Naive thymus-derived CD4-positive, alpha-beta T cell (primary cell): ENCODE measurements at regions not wholly inside any gene's neighbourhood (a gene's known extent, or its start where the extent isn't known, plus 50 kb on each side); places are given as distances from the start of the nearest gene placed in this dataset.

Experiments
- ATAC-seq: fragments of 150-1000 bp; cut with Tn5 transposase; 2 replicates; pipeline ENCODE4 v1.10.0; 2021; ENCODE audit warnings: mild to moderate bottlenecking, moderate library complexity
- CTCF ChIA-PET: fragments of 350-600 bp; sonication (Branson Sonifier 250); formaldehyde crosslinking; loops from one replicate; lab custom pipeline; 2021; ENCODE audit warnings: antibody characterized with exemption; lab: Charles Lee
- POLR2A ChIA-PET: fragments of 350-600 bp; sonication (Branson Sonifier 250); formaldehyde crosslinking; loops from one replicate; lab custom pipeline; 2021; ENCODE audit warnings: antibody characterized with exemption, inconsistent platforms; lab: Charles Lee
- DNase-seq, 9 donors: peaks; one replicate each; pipeline versions ENCODE4 v3.0.0 to v3.0.0-alpha.2; 2020 to 2022; ENCODE audit warnings: mixed read lengths in 1 of 9
- H3K27ac ChIP-seq: one replicate; pipeline ENCODE4 v1.7.0; 2013; ENCODE audit warnings: mild to moderate bottlenecking, low read depth, low read length, moderate library complexity
- H3K27me3 ChIP-seq, 2 donors: one replicate each; pipeline ENCODE4 v1.7.0; 2013; ENCODE audit warnings: low read length in 2 of 2, mild to moderate bottlenecking in 2 of 2, moderate library complexity in 2 of 2; ENCODE audit not compliant: control insufficient read depth in 2 of 2, insufficient read depth in 2 of 2
- H3K36me3 ChIP-seq, 3 experiments: 1 replicate in 2 of 3; 2 replicates in 1 of 3; pipeline ENCODE4 v1.7.0; 2013; ENCODE audit warnings: low read length in 3 of 3, mild to moderate bottlenecking in 3 of 3, moderate library complexity in 1 of 3; ENCODE audit not compliant: insufficient read depth in 3 of 3, control insufficient read depth in 2 of 3
- H3K4me1 ChIP-seq, 2 donors: one replicate each; pipeline ENCODE4 v1.7.0; 2013; ENCODE audit warnings: low read length in 2 of 2, mild to moderate bottlenecking in 2 of 2, moderate library complexity in 1 of 2; ENCODE audit not compliant: control insufficient read depth in 2 of 2, insufficient read depth in 2 of 2
- H3K4me3 ChIP-seq: 2 replicates; pipeline ENCODE4 v1.7.0; 2013; ENCODE audit warnings: mild to moderate bottlenecking, low read length
- H3K9me3 ChIP-seq, 3 experiments: 1 replicate in 2 of 3; 2 replicates in 1 of 3; pipeline ENCODE4 v1.7.0; 2013; ENCODE audit warnings: low read length in 3 of 3; ENCODE audit not compliant: control insufficient read depth in 2 of 3
- H3K27ac Mint-ChIP-seq, 9 donors: one replicate each; pipeline ENCODE4 v1.8.0; 2020 to 2022; ENCODE audit warnings: mixed read lengths in 9 of 9, mild to moderate bottlenecking in 8 of 9, moderate library complexity in 5 of 9, inconsistent platforms in 2 of 9
- H3K27me3 Mint-ChIP-seq, 5 donors: one replicate each; pipeline ENCODE4 v1.8.0; 2021 to 2022; ENCODE audit warnings: mixed read lengths in 5 of 5, mild to moderate bottlenecking in 1 of 5
- H3K36me3 Mint-ChIP-seq, 5 donors: one replicate each; pipeline ENCODE4 v1.8.0; 2020 to 2022; ENCODE audit warnings: mixed read lengths in 5 of 5, mild to moderate bottlenecking in 3 of 5, inconsistent platforms in 1 of 5
- H3K4me1 Mint-ChIP-seq, 7 donors: one replicate each; pipeline ENCODE4 v1.8.0; 2020 to 2022; ENCODE audit warnings: mixed read lengths in 7 of 7, mild to moderate bottlenecking in 3 of 7, inconsistent platforms in 1 of 7
- H3K4me3 Mint-ChIP-seq, 10 donors: one replicate each; pipeline ENCODE4 v1.8.0; 2020 to 2022; ENCODE audit warnings: mild to moderate bottlenecking in 10 of 10, mixed read lengths in 10 of 10, moderate library complexity in 6 of 10, inconsistent platforms in 2 of 10
- H3K9me3 Mint-ChIP-seq, 11 donors: one replicate each; pipeline ENCODE4 v1.8.0; 2020 to 2022; ENCODE audit warnings: mixed read lengths in 11 of 11, mild to moderate bottlenecking in 4 of 11, inconsistent platforms in 1 of 11, moderate library complexity in 1 of 11
- intact Hi-C, 2 donors: fragments of 100-400 bp; cut with micrococcal nuclease; formaldehyde crosslinking; loops; one replicate each; pipeline ENCODE4 v1.15.1; 2023

DNA sequence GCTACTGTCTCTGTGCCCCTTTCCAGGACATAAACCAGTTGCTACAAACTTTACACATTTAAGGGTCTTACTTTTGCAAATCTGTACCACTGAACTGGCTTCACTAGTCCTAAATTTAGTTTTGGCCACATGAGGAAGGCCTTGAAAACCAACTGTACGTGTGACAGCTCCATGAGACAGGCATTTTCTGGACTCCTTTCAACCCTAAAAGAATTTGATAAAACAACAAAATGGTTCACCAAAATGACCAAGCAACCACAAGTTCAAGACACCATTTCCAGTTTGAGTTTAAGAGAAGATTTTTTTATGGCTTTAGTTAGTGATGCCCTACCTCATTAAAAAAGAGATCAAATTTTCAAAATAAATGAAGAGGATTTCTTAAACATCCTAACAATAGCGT lies 246.4 kb downstream of the ZNF674 start:
- no peak overlapping the region for H3K4me3 Mint-ChIP-seq
- no peaks in the 10 kb centered on the region for H3K27me3 Mint-ChIP-seq
- ChIA-PET POLR2A (no interaction called here), CTCF (no interaction called here)
- H3K4me3 ChIP-seq, result no peak overlapping the region
- DNase-seq (no peak), ATAC-seq (no peak)
- no peaks in the 10 kb centered on the region for H3K4me1 Mint-ChIP-seq
- no peaks in the 10 kb centered on the region for H3K27me3 ChIP-seq
- H3K9me3 Mint-ChIP-seq, result peaks cover 0 to 1% (median 0%) of the 10 kb centered on the region in 11 donors
- H3K36me3 Mint-ChIP-seq, result no peaks in the 10 kb centered on the region
- intact Hi-C loops, result no loop called here
- no peak overlapping the region for H3K27ac Mint-ChIP-seq
- no peaks in the 10 kb centered on the region for H3K4me1 ChIP-seq
- no peaks in the 10 kb centered on the region for H3K36me3 ChIP-seq
- no peak overlapping the region for H3K27ac ChIP-seq
- no peaks in the 10 kb centered on the region for H3K9me3 ChIP-seq

DNA sequence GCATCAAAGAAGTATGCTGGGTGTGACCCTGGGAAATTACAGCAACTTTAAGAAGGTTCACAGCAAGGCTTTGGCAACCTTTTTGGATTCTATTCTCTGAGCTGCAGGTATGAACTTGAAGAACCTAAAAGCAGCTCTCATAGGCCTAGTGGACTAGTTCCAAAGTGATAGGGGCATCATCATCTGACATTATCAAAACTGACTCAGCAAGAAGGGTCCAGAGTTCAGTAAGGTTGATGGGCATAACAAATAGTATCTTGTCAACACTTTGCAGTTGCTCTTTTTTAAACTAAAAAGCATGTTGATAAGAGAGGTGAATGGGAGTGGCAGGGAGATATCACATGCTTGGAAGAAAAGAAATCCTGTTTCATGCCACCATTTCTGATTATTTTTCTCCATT lies 249.3 kb downstream of the ZNF674 start:
- DNase-seq (no peak), ATAC-seq (no peak)
- no peak overlapping the region for H3K27ac Mint-ChIP-seq
- H3K36me3 Mint-ChIP-seq, result peaks cover 0 to 2% (median 0%) of the 10 kb centered on the region in 5 donors
- no peak overlapping the region for H3K27ac ChIP-seq
- H3K4me3 ChIP-seq, result no peak overlapping the region
- H3K4me3 Mint-ChIP-seq, result no peak overlapping the region
- ChIA-PET CTCF (no interaction called here), POLR2A (no interaction called here)
- H3K9me3 ChIP-seq, result no peaks in the 10 kb centered on the region
- H3K36me3 ChIP-seq, result no peaks in the 10 kb centered on the region
- intact Hi-C loops, result no loop called here
- no peaks in the 10 kb centered on the region for H3K4me1 ChIP-seq
- H3K27me3 Mint-ChIP-seq, result no peaks in the 10 kb centered on the region
- H3K4me1 Mint-ChIP-seq, result no peaks in the 10 kb centered on the region
- H3K9me3 Mint-ChIP-seq, result peaks cover 0 to 3% (median 0%) of the 10 kb centered on the region in 11 donors
- no peaks in the 10 kb centered on the region for H3K27me3 ChIP-seq

DNA sequence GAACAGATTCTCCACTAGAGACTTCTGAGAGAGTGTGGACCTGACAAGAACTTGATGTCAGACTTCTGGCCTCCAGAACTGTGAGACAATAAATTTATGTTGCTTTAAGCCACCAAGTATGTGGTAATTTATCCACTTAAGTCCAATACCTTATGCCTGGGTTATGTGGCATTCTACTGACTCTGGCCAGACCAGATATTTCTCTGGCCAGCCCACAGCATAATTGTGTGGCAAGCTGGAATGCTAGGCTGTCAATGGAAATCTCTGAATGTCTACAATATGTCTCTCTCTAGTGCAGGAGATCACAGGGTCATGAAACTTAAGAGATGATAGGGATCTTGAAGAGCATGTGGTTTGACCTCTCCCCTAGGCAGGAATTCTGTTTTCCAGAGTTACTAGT lies 251.0 kb downstream of the ZNF674 start:
- CTCF ChIA-PET, result no interaction called here
- no peaks in the 10 kb centered on the region for H3K9me3 ChIP-seq
- Mint-ChIP-seq H3K36me3 (peaks cover 0 to 2% (median 0%) of the 10 kb centered on the region in 5 donors), H3K9me3 (peaks cover 0 to 3% (median 0%) of the 10 kb centered on the region in 11 donors), H3K4me1 (no peaks in the 10 kb centered on the region), H3K27ac (no peak overlapping the region), H3K4me3 (no peak overlapping the region), H3K27me3 (no peaks in the 10 kb centered on the region)
- no peaks in the 10 kb centered on the region for H3K36me3 ChIP-seq
- H3K4me1 ChIP-seq, result no peaks in the 10 kb centered on the region
- H3K4me3 ChIP-seq, result no peak overlapping the region
- no peak for DNase-seq
- intact Hi-C loops, result no loop called here
- H3K27me3 ChIP-seq, result no peaks in the 10 kb centered on the region
- ATAC-seq, result no peak
- H3K27ac ChIP-seq, result no peak overlapping the region
- POLR2A ChIA-PET, result no interaction called here

DNA sequence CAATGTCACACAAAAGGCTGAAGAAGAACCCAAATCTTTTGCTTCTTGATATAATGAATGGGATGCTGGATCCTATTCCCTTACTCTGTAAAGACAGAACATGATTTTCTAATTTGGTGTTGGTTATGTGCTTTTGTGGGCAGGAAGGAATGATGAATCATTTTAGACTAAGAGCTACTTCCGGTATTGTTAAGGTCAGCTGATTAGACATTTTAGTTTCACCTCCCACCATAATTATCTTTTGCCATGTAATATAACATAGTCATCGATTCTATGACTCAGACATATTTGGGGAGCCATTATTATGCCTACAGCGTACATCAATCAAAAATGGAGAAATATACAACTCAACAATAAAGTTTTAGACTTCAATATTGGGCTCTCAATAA lies 265.3 kb downstream of the ZNF674 start:
- H3K27me3 Mint-ChIP-seq, result no peaks in the 10 kb centered on the region
- DNase-seq, result no peak
- H3K4me3 Mint-ChIP-seq, result no peak overlapping the region
- CTCF ChIA-PET, result no interaction called here
- H3K36me3 ChIP-seq, result no peaks in the 10 kb centered on the region
- peaks cover 5 to 21% (median 10%) of the 10 kb centered on the region in 7 donors for H3K4me1 Mint-ChIP-seq
- H3K27ac Mint-ChIP-seq, result no peak overlapping the region
- peaks cover 0 to 2% (median 0%) of the 10 kb centered on the region in 11 donors for H3K9me3 Mint-ChIP-seq
- ATAC-seq, result no peak
- H3K36me3 Mint-ChIP-seq, result peaks cover 0 to 3% (median 0%) of the 10 kb centered on the region in 5 donors
- no peaks in the 10 kb centered on the region for H3K4me1 ChIP-seq
- no peak overlapping the region for H3K27ac ChIP-seq
- no peaks in the 10 kb centered on the region for H3K27me3 ChIP-seq
- H3K4me3 ChIP-seq, result no peak overlapping the region
- H3K9me3 ChIP-seq, result no peaks in the 10 kb centered on the region
- intact Hi-C loops, result loop anchor here in 1 of 2 donors (5.0 kb wide), 1 partner anchor 42 kb away; no protein-coding TSS in a partner anchor
- POLR2A ChIA-PET, result no interaction called here

DNA sequence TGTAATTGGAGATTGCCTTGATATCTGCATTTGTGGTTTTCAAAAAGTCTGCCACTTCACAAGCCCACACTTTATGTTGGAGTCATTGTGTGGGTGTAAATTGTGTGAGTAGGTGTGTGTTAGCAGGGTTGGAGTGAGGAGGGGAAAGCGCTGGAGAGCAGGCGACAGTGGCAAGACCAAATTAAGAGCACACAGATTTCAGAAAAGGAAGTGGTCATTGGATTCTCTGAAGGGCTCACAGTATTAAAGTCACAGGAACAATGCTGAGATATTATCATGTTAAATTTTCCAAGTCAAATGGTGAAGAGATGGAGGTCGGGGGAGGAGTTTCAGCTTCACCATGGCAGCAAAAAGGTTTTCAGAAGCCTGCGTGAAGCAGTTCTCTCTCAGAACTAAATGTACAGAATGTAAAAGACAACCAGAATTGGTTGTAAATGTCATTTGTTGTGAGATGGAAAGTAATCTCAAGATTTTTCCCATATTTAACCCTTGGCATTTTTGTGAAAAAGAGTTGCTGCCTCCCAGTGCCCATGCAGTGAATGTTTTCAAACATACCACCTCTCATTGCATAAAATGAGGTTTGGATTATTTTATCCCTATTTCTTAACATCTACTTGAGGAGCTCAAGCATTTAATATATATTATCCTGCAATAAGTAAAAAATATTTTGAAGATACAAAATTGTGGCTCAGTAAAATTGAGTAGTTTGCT lies 265.9 kb downstream of the ZNF674 start:
- H3K36me3 Mint-ChIP-seq, result peaks cover 0 to 3% (median 0%) of the 10 kb centered on the region in 5 donors
- Histone ChIP-seq H3K36me3 (no peaks in the 10 kb centered on the region), H3K4me3 (no peak overlapping the region), H3K9me3 (no peaks in the 10 kb centered on the region), H3K4me1 (no peaks in the 10 kb centered on the region), H3K27me3 (no peaks in the 10 kb centered on the region), H3K27ac (no peak overlapping the region)
- POLR2A ChIA-PET, result no interaction called here
- CTCF ChIA-PET, result no interaction called here
- H3K4me3 Mint-ChIP-seq, result peak overlapping the region in 1 of 10 donors; percentile 72
- H3K9me3 Mint-ChIP-seq, result peaks cover 0 to 2% (median 0%) of the 10 kb centered on the region in 11 donors
- peak overlapping the region in 2 of 9 donors; percentile 78 to 83 for H3K27ac Mint-ChIP-seq
- H3K27me3 Mint-ChIP-seq, result no peaks in the 10 kb centered on the region
- H3K4me1 Mint-ChIP-seq, result peaks cover 5 to 21% (median 10%) of the 10 kb centered on the region in 7 donors
- no peak for ATAC-seq
- DNase-seq, result peak in 1 of 9 donors; percentile 22
- intact Hi-C loops, result no loop called here

DNA sequence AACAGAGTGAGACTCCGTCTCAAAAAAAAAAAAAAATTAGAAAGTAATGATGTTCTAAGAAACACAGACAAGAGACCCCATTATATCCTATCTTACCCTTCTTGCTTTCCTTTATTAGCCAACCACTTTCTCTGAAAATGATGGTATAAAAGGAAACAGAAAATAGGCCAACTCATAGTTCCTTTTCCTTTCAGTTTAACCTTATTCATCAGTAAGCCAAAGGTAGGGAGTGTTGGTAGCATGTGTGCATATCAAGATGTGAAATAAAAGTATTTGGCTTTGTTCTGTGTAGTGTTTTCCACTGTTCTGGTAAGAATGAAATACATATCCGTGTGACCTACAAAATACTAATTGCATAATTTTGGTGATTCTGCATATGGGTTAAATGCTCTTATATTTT lies 266.6 kb downstream of the ZNF674 start:
- intact Hi-C loops, result no loop called here
- H3K9me3 ChIP-seq, result no peaks in the 10 kb centered on the region
- Mint-ChIP-seq H3K9me3 (peaks cover 0 to 8% (median 3%) of the 10 kb centered on the region in 11 donors), H3K4me1 (peaks cover 5 to 21% (median 10%) of the 10 kb centered on the region in 7 donors), H3K27ac (peak overlapping the region in 1 of 9 donors; percentile 15), H3K4me3 (peak overlapping the region in 1 of 10 donors; percentile 39), H3K36me3 (peaks cover 0 to 4% (median 0%) of the 10 kb centered on the region in 5 donors), H3K27me3 (no peaks in the 10 kb centered on the region)
- no peaks in the 10 kb centered on the region for H3K4me1 ChIP-seq
- ChIA-PET CTCF (no interaction called here), POLR2A (no interaction called here)
- ATAC-seq, result no peak
- H3K36me3 ChIP-seq, result no peaks in the 10 kb centered on the region
- no peaks in the 10 kb centered on the region for H3K27me3 ChIP-seq
- H3K27ac ChIP-seq, result no peak overlapping the region
- H3K4me3 ChIP-seq, result no peak overlapping the region
- DNase-seq, result no peak

DNA sequence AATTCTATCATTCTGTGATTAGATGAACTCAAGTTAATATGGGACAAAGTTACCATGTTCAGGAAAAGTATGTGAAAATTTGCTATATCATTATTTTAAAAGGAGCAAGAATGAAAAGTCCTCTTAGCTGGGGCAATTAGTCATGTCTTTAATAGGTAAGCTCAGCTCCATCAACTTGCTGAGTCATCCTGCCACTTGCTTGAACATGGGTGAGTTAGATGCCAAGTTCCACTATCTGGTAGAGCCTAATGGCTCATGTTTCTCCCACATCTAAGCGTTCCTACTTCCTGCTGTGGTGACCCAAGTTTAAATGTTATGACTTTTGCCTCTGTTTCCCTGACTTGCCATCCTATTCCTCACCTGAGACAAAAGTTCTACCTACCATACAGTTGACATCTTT lies 276.8 kb downstream of the ZNF674 start:
- H3K4me1 Mint-ChIP-seq, result no peaks in the 10 kb centered on the region
- no peak overlapping the region for H3K27ac ChIP-seq
- H3K4me3 Mint-ChIP-seq, result no peak overlapping the region
- no peaks in the 10 kb centered on the region for H3K4me1 ChIP-seq
- H3K4me3 ChIP-seq, result no peak overlapping the region
- H3K27me3 ChIP-seq, result no peaks in the 10 kb centered on the region
- no peak for DNase-seq
- H3K36me3 ChIP-seq, result no peaks in the 10 kb centered on the region
- peaks cover 0 to under 1% (median 0%) of the 10 kb centered on the region in 11 donors for H3K9me3 Mint-ChIP-seq
- H3K36me3 Mint-ChIP-seq, result no peaks in the 10 kb centered on the region
- no peak for ATAC-seq
- no peaks in the 10 kb centered on the region for H3K27me3 Mint-ChIP-seq
- CTCF ChIA-PET, result no interaction called here
- intact Hi-C loops, result no loop called here
- no peaks in the 10 kb centered on the region for H3K9me3 ChIP-seq
- POLR2A ChIA-PET, result no interaction called here
- no peak overlapping the region for H3K27ac Mint-ChIP-seq
